Gastrocnemius medialis (tissue), 4 donors: ENCODE measurements at regions not wholly inside any gene's neighbourhood (a gene's known extent, or its start where the extent isn't known, plus 50 kb on each side); places are given as distances from the start of the nearest gene placed in this dataset.

Source experiments
- POLR2A ChIP-seq, 2 donors: fragments of 450-650 bp; IDR thresholded peaks; one replicate each; pipeline ENCODE4 v1.6.1; 2017; ENCODE audit warnings: antibody characterized with exemption in 2 of 2, mild to moderate bottlenecking in 2 of 2, moderate library complexity in 2 of 2
- TF ChIP-seq, protein P1 (sequence below), 5 experiments: fragments of 450-650 bp in 3 of 5; fragments of 200-600 bp in 2 of 5; sonication (generic) in 2 of 5; IDR thresholded peaks in 4 of 5; conservative IDR thresholded peaks in 1 of 5; 1 replicate in 4 of 5; 2 replicates in 1 of 5; pipeline ENCODE4 v1.5.1; 2016 to 2019; ENCODE audit warnings: antibody characterized with exemption in 5 of 5, mild to moderate bottlenecking in 3 of 5, moderate library complexity in 3 of 5

DNA sequence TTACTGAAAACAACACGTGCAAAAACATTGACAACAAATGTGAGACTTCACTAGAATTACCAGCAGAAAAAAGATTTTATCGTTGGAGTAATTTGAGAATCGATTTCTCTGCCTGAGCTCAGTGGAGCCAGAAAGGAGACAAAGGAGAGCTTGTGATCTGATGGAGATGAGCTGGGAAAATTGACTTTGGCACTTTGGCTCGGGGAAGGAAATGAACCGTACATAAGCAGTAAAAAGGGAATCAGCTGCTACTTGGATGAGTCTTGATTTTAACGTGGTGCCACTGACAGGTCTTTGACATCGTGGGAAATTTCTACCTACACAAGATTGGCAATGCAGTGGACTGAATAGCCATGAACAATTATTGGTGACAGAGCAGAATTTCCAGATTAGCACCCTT, 244.7 kb upstream of the RPS23 start:
- TF ChIP-seq, protein P1, sequence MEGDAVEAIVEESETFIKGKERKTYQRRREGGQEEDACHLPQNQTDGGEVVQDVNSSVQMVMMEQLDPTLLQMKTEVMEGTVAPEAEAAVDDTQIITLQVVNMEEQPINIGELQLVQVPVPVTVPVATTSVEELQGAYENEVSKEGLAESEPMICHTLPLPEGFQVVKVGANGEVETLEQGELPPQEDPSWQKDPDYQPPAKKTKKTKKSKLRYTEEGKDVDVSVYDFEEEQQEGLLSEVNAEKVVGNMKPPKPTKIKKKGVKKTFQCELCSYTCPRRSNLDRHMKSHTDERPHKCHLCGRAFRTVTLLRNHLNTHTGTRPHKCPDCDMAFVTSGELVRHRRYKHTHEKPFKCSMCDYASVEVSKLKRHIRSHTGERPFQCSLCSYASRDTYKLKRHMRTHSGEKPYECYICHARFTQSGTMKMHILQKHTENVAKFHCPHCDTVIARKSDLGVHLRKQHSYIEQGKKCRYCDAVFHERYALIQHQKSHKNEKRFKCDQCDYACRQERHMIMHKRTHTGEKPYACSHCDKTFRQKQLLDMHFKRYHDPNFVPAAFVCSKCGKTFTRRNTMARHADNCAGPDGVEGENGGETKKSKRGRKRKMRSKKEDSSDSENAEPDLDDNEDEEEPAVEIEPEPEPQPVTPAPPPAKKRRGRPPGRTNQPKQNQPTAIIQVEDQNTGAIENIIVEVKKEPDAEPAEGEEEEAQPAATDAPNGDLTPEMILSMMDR (IDR thresholded peaks at IDR 0.05 in 4 of 5, conservative IDR thresholded peaks at IDR 0.05 in 1 of 5) = no peak
- no peak for TF ChIP-seq POLR2A (IDR thresholded peaks at IDR 0.05)
